ENCODE measurements at regions not wholly inside any gene's neighbourhood (a gene's known extent, or its start where the extent isn't known, plus 50 kb on each side); places are given as distances from the start of the nearest gene placed in this dataset.

DNA sequence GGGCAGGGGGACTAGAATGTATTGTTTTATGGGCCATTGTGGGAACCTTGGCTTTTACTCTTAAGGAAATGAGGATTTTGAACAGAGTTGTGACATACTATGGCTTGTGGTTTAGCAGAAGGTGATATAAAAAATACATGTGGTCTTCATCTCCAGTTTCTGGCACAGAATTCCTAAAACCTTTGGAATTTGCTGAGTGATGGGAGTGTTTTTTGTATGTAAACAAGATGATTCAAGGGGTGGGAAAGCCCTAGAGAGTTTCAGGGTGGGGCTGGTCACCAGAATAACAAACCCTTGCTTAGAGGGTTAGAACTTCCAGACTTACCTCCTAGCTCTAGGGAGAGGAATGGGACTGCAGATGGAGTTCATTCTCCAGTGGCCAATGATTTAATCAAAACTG is 316.1 kb downstream of the PHKB start:
- DNase-seq, result no peak

DNA sequence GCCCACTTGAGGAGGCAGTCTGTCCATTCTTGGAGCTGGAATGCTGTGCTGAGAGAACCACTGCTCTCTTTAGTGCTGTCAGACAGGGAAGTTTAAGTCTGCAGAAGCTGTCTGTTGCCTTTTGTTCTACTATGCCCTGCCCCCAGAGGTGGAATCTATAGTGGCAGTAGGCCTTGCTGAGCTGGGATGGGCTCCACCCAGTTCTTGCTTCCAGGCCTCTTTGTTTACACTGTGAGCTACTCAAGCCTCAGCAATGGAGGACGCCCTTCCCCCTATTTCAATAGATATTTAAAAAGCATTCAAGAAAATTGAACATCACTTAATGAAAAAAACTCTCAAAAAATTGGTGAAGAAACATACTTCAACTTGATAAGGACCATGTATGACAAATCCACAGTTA is 313.5 kb downstream of the PHKB start:
- no peak for DNase-seq

GRCh38 chr16:47753659-47754058 is 292.5 kb downstream of the PHKB start:
- no peak for DNase-seq

Data from left kidney (tissue), 1 donor.